ENCODE measurements at regions not wholly inside any gene's neighbourhood (a gene's known extent, or its start where the extent isn't known, plus 50 kb on each side); places are given as distances from the start of the nearest gene placed in this dataset.

DNA sequence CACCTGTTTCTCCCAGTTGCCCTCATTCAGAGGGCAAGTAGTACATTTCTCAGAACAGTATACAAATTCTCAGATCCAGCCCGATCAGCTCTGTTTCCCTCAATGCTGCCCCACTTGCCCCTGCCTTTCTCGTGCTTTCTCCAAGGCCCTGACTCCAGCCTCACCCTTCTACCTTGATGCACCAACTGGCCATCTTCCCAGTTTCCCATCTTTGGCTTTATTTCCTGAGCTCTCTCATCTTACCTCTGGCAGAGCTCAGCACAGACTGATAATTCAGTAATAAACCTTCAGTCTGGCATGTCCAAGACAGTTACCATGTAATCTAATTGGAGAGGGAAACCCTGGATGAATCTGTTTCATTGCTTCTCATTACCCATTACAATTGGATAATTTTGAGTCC, 184.5 kb upstream of the ISX start:
- Histone ChIP-seq H3K9me3 (no peaks in the 10 kb centered on the region), H3K27ac (no peak overlapping the region), H3K4me3 (no peak overlapping the region), H3K4me1 (no peaks in the 10 kb centered on the region), H3K36me3 (no peaks in the 10 kb centered on the region), H3K27me3 (no peaks in the 10 kb centered on the region)
- 78 to 86% methylated on average over 2 of the region's 2 CpGs for WGBS, 2 donors
- DNase-seq = no peak
- TF ChIP-seq EP300 (IDR thresholded peaks at IDR 0.05) = no peak
- TF ChIP-seq, protein P1, sequence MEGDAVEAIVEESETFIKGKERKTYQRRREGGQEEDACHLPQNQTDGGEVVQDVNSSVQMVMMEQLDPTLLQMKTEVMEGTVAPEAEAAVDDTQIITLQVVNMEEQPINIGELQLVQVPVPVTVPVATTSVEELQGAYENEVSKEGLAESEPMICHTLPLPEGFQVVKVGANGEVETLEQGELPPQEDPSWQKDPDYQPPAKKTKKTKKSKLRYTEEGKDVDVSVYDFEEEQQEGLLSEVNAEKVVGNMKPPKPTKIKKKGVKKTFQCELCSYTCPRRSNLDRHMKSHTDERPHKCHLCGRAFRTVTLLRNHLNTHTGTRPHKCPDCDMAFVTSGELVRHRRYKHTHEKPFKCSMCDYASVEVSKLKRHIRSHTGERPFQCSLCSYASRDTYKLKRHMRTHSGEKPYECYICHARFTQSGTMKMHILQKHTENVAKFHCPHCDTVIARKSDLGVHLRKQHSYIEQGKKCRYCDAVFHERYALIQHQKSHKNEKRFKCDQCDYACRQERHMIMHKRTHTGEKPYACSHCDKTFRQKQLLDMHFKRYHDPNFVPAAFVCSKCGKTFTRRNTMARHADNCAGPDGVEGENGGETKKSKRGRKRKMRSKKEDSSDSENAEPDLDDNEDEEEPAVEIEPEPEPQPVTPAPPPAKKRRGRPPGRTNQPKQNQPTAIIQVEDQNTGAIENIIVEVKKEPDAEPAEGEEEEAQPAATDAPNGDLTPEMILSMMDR (IDR thresholded peaks at IDR 0.05) = no peak
- TF ChIP-seq POLR2A (IDR thresholded peaks at IDR 0.05) = no peak
- TF ChIP-seq POLR2AphosphoS5 (IDR thresholded peaks at IDR 0.05) = no peak
- ATAC-seq (ENCODE audit: low FRiP score in 2 of 2) = no peak

DNA sequence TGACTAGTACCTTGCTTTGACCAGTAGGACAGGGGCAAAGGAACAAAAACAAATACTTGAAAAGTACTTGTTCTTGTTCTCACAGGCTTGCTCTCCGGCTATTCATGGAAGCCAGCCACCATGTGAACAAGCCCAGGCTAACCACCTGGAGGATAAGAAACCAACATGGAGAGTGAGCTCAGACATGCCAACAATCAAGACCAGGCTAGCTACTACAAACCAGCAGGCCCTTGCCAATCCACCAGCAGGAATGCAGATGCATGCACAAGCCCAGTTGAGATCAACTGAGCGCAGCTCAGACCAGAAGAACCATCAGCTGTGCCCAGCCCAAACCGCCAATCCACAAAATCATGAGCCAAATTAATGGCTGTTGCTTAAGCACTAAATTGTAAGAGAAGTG, 180.1 kb upstream of the ISX start:
- ATAC-seq (ENCODE audit: low FRiP score in 2 of 2) (no peak), DNase-seq (no peak)
- H3K4me3 ChIP-seq = no peak overlapping the region
- H3K36me3 ChIP-seq = no peaks in the 10 kb centered on the region
- WGBS, 2 donors = 59 to 94% methylated on average over 3 of the region's 3 CpGs
- no peaks in the 10 kb centered on the region for H3K4me1 ChIP-seq
- no peak overlapping the region for H3K27ac ChIP-seq
- TF ChIP-seq POLR2A (IDR thresholded peaks at IDR 0.05) = no peak
- no peak for TF ChIP-seq EP300 (IDR thresholded peaks at IDR 0.05)
- TF ChIP-seq POLR2AphosphoS5 (IDR thresholded peaks at IDR 0.05) = no peak
- TF ChIP-seq, protein P1 (IDR thresholded peaks at IDR 0.05) = no peak
- H3K9me3 ChIP-seq = peaks cover 0 to 19% (median 7%) of the 10 kb centered on the region in 4 donors
- no peaks in the 10 kb centered on the region for H3K27me3 ChIP-seq

DNA sequence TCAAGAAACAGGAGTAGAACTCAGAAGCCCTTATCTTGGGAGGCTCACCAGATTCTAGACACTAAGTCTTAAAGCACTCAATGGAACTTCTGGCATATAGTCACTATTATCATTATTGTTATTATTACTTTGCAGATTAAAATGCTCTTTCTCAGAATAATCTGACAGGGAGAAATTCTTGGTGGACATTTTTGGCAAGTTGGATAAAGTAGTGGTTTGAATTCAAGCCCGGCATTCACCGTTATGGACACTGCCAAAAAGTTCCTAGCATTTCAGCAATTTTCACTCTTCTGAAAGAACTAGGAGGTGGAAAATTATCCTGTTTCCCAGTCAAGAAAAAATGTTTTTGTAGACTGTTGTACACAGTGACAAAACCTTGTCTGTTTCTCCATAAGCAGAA, 179.6 kb upstream of the ISX start:
- 93 to 96% methylated on average over 2 of the region's 2 CpGs for WGBS, 2 donors
- Histone ChIP-seq H3K27me3 (no peaks in the 10 kb centered on the region), H3K4me1 (no peaks in the 10 kb centered on the region), H3K27ac (no peak overlapping the region), H3K4me3 (no peak overlapping the region), H3K36me3 (no peaks in the 10 kb centered on the region), H3K9me3 (peaks cover 0 to 20% (median 7%) of the 10 kb centered on the region in 4 donors)
- ATAC-seq (ENCODE audit: low FRiP score in 2 of 2) = no peak
- TF ChIP-seq EP300 (IDR thresholded peaks at IDR 0.05) (no peak), POLR2AphosphoS5 (IDR thresholded peaks at IDR 0.05) (no peak), POLR2A (IDR thresholded peaks at IDR 0.05) (no peak)
- TF ChIP-seq, protein P1 (IDR thresholded peaks at IDR 0.05) = no peak
- DNase-seq = no peak

DNA sequence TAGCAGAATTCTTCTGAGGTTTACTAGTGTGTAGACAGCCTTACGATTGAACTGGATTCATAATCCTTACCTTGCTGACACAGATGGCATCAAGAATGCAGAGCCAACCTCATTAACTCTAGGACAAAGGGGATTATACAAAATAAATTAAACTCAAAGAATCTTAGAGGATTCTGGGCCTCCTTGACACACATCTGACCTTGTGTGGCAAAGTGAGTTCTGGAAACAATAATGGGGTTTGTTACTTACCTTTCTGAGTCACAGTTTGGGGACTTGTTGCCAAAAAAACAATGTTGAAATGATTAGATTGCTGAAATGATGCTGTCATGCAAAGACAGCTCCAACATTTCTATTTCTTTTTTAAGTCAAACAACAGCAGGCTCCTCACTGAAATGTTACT, 179.1 kb upstream of the ISX start:
- H3K4me1 ChIP-seq = no peaks in the 10 kb centered on the region
- H3K27me3 ChIP-seq = no peaks in the 10 kb centered on the region
- H3K27ac ChIP-seq = no peak overlapping the region
- ATAC-seq (ENCODE audit: low FRiP score in 2 of 2) (no peak), DNase-seq (no peak)
- peaks cover 0 to 20% (median 7%) of the 10 kb centered on the region in 4 donors for H3K9me3 ChIP-seq
- no peaks in the 10 kb centered on the region for H3K36me3 ChIP-seq
- 78 to 81% methylated on average over 1 of the region's 1 CpG for WGBS, 2 donors
- no peak overlapping the region for H3K4me3 ChIP-seq
- no peak for TF ChIP-seq POLR2A (IDR thresholded peaks at IDR 0.05)
- TF ChIP-seq, protein P1 (IDR thresholded peaks at IDR 0.05) = no peak
- no peak for TF ChIP-seq POLR2AphosphoS5 (IDR thresholded peaks at IDR 0.05)
- TF ChIP-seq EP300 (IDR thresholded peaks at IDR 0.05) = no peak

DNA sequence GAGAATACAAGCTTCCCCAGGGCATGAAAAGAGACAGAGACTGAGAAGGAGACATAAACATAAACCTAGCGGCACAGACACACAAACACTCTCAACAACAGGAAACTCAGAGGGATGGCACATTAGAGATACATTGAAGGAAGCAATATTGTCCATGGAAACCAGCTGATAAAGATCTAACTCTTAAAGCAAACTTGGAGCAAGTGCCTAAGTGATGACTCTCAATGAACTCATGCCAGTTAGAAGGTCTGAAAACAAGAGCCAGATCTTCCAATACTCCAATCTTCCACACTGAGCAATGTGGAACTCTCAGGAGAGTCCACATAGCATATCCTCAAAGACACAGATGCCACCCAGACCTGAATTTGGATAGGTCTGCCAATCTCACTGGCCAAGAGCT, 168.8 kb upstream of the ISX start:
- no peaks in the 10 kb centered on the region for H3K27me3 ChIP-seq
- no peak overlapping the region for H3K4me3 ChIP-seq
- no peak for TF ChIP-seq EP300 (IDR thresholded peaks at IDR 0.05)
- TF ChIP-seq POLR2AphosphoS5 (IDR thresholded peaks at IDR 0.05) = no peak
- TF ChIP-seq, protein P1 (IDR thresholded peaks at IDR 0.05) = no peak
- no peak for TF ChIP-seq POLR2A (IDR thresholded peaks at IDR 0.05)
- H3K36me3 ChIP-seq = no peaks in the 10 kb centered on the region
- ATAC-seq (ENCODE audit: low FRiP score in 2 of 2) (no peak), DNase-seq (no peak)
- no peaks in the 10 kb centered on the region for H3K9me3 ChIP-seq
- H3K27ac ChIP-seq = no peak overlapping the region
- WGBS, 2 donors = 43% methylated on average over 1 of the region's 1 CpG
- no peaks in the 10 kb centered on the region for H3K4me1 ChIP-seq

All from upper lobe of left lung (tissue), 6 donors.